H9 (cell line): ENCODE measurements at regions not wholly inside any gene's neighbourhood (a gene's known extent, or its start where the extent isn't known, plus 50 kb on each side); places are given as distances from the start of the nearest gene placed in this dataset.

Experiments
- DNase-seq: peaks from one replicate; pipeline ENCODE4 v3.0.0-alpha.2; 2017
- H2AFZ ChIP-seq: one replicate; pipeline ENCODE4 v1.6.1; 2013; ENCODE audit warnings: mild to moderate bottlenecking, low read length, control low read depth, moderate library complexity
- H2AK5ac ChIP-seq: 2 replicates; pipeline ENCODE4 v1.6.1; 2013; ENCODE audit warnings: low read length, control low read depth, mixed read lengths; ENCODE audit not compliant: insufficient read length
- H2BK120ac ChIP-seq: one replicate; pipeline ENCODE4 v1.6.1; 2013; ENCODE audit warnings: low read depth, mild to moderate bottlenecking, low read length, control low read depth, inconsistent platforms; ENCODE audit not compliant: poor library complexity, severe bottlenecking
- H2BK12ac ChIP-seq: 2 replicates; pipeline ENCODE4 v1.6.1; 2013; ENCODE audit warnings: low read length, control low read depth, mixed read lengths, low read depth; ENCODE audit not compliant: insufficient read length
- H2BK15ac ChIP-seq: 2 replicates; pipeline ENCODE4 v1.6.1; 2013; ENCODE audit warnings: low read depth, low read length, control low read depth
- H2BK20ac ChIP-seq: one replicate; pipeline ENCODE4 v1.6.1; 2013; ENCODE audit warnings: low read depth, mild to moderate bottlenecking, low read length, control low read depth, inconsistent platforms; ENCODE audit not compliant: poor library complexity, severe bottlenecking
- H2BK5ac ChIP-seq: 2 replicates; pipeline ENCODE4 v1.6.1; 2013; ENCODE audit warnings: low read length, control low read depth, mixed read lengths; ENCODE audit not compliant: insufficient read length
- H3K14ac ChIP-seq: 2 replicates; pipeline ENCODE4 v1.6.1; 2013; ENCODE audit warnings: low read length, control low read depth; ENCODE audit not compliant: insufficient read depth
- H3K18ac ChIP-seq: 2 replicates; pipeline ENCODE4 v1.6.1; 2013; ENCODE audit warnings: low read depth, mild to moderate bottlenecking, mixed read lengths, low read length, control low read depth; ENCODE audit not compliant: insufficient read length
- H3K23ac ChIP-seq: 2 replicates; pipeline ENCODE4 v1.6.1; 2013; ENCODE audit warnings: low read length, control low read depth, mixed read lengths, low read depth; ENCODE audit not compliant: insufficient read length
- H3K23me2 ChIP-seq: 2 replicates; pipeline ENCODE4 v1.6.1; 2013; ENCODE audit warnings: low read depth, mild to moderate bottlenecking, mixed read lengths, low read length, control low read depth; ENCODE audit not compliant: insufficient read length, poor library complexity, severe bottlenecking
- H3K27ac ChIP-seq: 2 replicates; pipeline ENCODE4 v1.5.1; 2013; ENCODE audit warnings: low read length, control low read depth, mixed read lengths, low read depth; ENCODE audit not compliant: insufficient read length
- H3K27me3 ChIP-seq: 2 replicates; pipeline ENCODE4 v1.6.1; 2013; ENCODE audit warnings: low read length, control low read depth, inconsistent platforms; ENCODE audit not compliant: insufficient read depth
- H3K4ac ChIP-seq: 2 replicates; pipeline ENCODE4 v1.6.1; 2013; ENCODE audit warnings: low read depth, mild to moderate bottlenecking, control low read depth, inconsistent platforms, low read length, moderate library complexity
- H3K4me1 ChIP-seq: 2 replicates; pipeline ENCODE4 v1.6.1; 2013; ENCODE audit warnings: low read length, control low read depth, inconsistent platforms; ENCODE audit not compliant: insufficient read depth
- H3K4me2 ChIP-seq: 2 replicates; pipeline ENCODE4 v1.6.1; 2013; ENCODE audit warnings: low read length, control low read depth, mixed read lengths; ENCODE audit not compliant: insufficient read length, insufficient read depth
- H3K56ac ChIP-seq: 2 replicates; pipeline ENCODE4 v1.6.1; 2013; ENCODE audit warnings: low read depth, mild to moderate bottlenecking, mixed read lengths, low read length, control low read depth; ENCODE audit not compliant: insufficient read length
- H3K79me1 ChIP-seq: 2 replicates; pipeline ENCODE4 v1.6.1; 2013; ENCODE audit warnings: low read depth, mild to moderate bottlenecking, moderate library complexity, low read length, control low read depth, inconsistent platforms; ENCODE audit not compliant: insufficient read depth, poor library complexity, severe bottlenecking
- H3K79me2 ChIP-seq: 2 replicates; pipeline ENCODE4 v1.6.1; 2013; ENCODE audit warnings: low read length, control low read depth, inconsistent platforms; ENCODE audit not compliant: insufficient read depth
- H3K9ac ChIP-seq: 2 replicates; pipeline ENCODE4 v1.6.1; 2013; ENCODE audit warnings: low read length, control low read depth, mixed read lengths; ENCODE audit not compliant: insufficient read length; ENCODE audit errors: extremely low read depth
- H3K9me3 ChIP-seq: one replicate; pipeline ENCODE4 v1.6.1; 2013; ENCODE audit warnings: low read depth, low read length, inconsistent platforms; ENCODE audit not compliant: control insufficient read depth
- H3T11ph ChIP-seq: one replicate; pipeline ENCODE4 v1.6.1; 2013; ENCODE audit warnings: mild to moderate bottlenecking, low read length, control low read depth, inconsistent platforms
- H4K20me1 ChIP-seq: one replicate; pipeline ENCODE4 v1.6.1; 2013; ENCODE audit not compliant: control insufficient read depth, insufficient read length, insufficient read depth
- H4K5ac ChIP-seq: 2 replicates; pipeline ENCODE4 v1.6.1; 2013; ENCODE audit warnings: low read depth, mild to moderate bottlenecking, mixed read lengths, low read length, control low read depth; ENCODE audit not compliant: insufficient read length
- H4K8ac ChIP-seq: replicated peaks from 2 replicates; pipeline ENCODE4 v1.6.1; 2013; ENCODE audit warnings: low read length, control low read depth, mixed read lengths, low read depth; ENCODE audit not compliant: insufficient read length
- H4K91ac ChIP-seq: 2 replicates; pipeline ENCODE4 v1.6.1; 2013; ENCODE audit warnings: low read depth, mild to moderate bottlenecking, moderate library complexity, mixed read lengths, low read length, control low read depth; ENCODE audit not compliant: insufficient read length
- H3K27ac Mint-ChIP-seq, 3 experiments: 2 replicates in 2 of 3; 3 replicates in 1 of 3; pipeline ENCODE4 v1.8.0; 2020 to 2021; ENCODE audit warnings: mixed read lengths in 3 of 3, mild to moderate bottlenecking in 1 of 3, moderate library complexity in 1 of 3
- H3K27me3 Mint-ChIP-seq: 2 replicates; pipeline ENCODE4 v1.8.0; 2021; ENCODE audit warnings: low read depth, mild to moderate bottlenecking, moderate library complexity, mixed read lengths
- H3K36me3 Mint-ChIP-seq, 3 experiments: 2 replicates in 2 of 3; 3 replicates in 1 of 3; pipeline ENCODE4 v1.8.0; 2020 to 2021; ENCODE audit warnings: low read depth in 3 of 3, mixed read lengths in 3 of 3; ENCODE audit not compliant: insufficient read depth in 1 of 3
- H3K4me1 Mint-ChIP-seq, 2 experiments: 2 replicates each; pipeline ENCODE4 v1.8.0; 2020; ENCODE audit warnings: mixed read lengths in 2 of 2
- H3K4me3 Mint-ChIP-seq, 2 experiments: 2 replicates in 1 of 2; 3 replicates in 1 of 2; pipeline ENCODE4 v1.8.0; 2020 to 2021; ENCODE audit warnings: mild to moderate bottlenecking in 2 of 2, mixed read lengths in 2 of 2, moderate library complexity in 1 of 2
- H3K9me3 Mint-ChIP-seq, 2 experiments: 2 replicates in 1 of 2; 3 replicates in 1 of 2; pipeline ENCODE4 v1.8.0; 2020; ENCODE audit warnings: mild to moderate bottlenecking in 2 of 2, mixed read lengths in 2 of 2, moderate library complexity in 1 of 2
- CTCF ChIP-seq: fragments of 200-600 bp; sonication (generic); conservative IDR thresholded peaks from 3 replicates; pipeline ENCODE4 v1.8.0; 2021; ENCODE audit warnings: antibody characterized with exemption, mild to moderate bottlenecking
- WGBS: extraction: QIAGEN DNeasy Blood & Tissue Kit; methylation state at CpG from one replicate; pipeline ENCODE4 v1.1.7; 2013; ENCODE audit warnings: missing lambda C conversion rate, low lambda C conversion rate, mixed read lengths; ENCODE audit not compliant: insufficient read length; ENCODE audit errors: extremely low coverage; 5-methylcytosine and 5-hydroxymethylcytosine counted together

DNA sequence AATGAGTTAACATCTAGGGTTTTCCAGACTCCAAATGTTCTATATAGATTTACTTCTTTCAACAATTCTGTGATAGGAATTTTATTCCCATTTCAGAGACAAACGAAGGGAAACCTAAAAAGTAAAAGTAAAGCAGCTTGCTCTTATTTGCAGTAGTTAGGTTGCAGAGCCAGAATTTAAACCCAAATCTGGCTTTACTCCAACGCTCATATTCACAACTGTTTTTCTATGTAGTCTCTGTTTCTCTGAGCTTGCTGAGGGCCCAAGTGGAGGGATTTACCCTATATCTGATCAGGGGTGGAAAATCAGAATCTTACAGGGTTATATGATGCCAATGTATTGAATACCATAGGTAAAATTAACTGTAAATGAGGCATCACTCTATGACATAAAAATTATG lies 599.1 kb upstream of the GRIA3 start:
- Histone ChIP-seq H2BK120ac (no peak overlapping the region), H2BK5ac (no peak overlapping the region), H3K23me2 (no peaks in the 10 kb centered on the region), H3K4ac (no peak overlapping the region), H3K79me2 (peaks cover 3% of the 10 kb centered on the region; the same call in 1 of the 2 replicates), H4K91ac (no peak overlapping the region), H3K79me1 (no peaks in the 10 kb centered on the region), H4K5ac (no peak overlapping the region), H3K9me3 (peaks cover 33% of the 10 kb centered on the region), H2BK15ac (no peak overlapping the region), H2BK20ac (no peak overlapping the region), H2BK12ac (no peak overlapping the region), H3K27ac (no peak overlapping the region), H4K8ac (no peak overlapping the region), H2AK5ac (no peak overlapping the region), H2AFZ (no peak overlapping the region), H3K4me2 (no peak overlapping the region), H4K20me1 (no peaks in the 10 kb centered on the region), H3K14ac (no peak overlapping the region), H3T11ph (no peak overlapping the region), H3K9ac (no peak overlapping the region), H3K56ac (no peak overlapping the region), H3K23ac (no peak overlapping the region), H3K4me1 (no peaks in the 10 kb centered on the region), H3K27me3 (no peaks in the 10 kb centered on the region), H3K18ac (no peak overlapping the region)
- no peak overlapping the region for H3K4me3 Mint-ChIP-seq
- no peaks in the 10 kb centered on the region for H3K27me3 Mint-ChIP-seq
- DNase-seq, result no peak
- H3K27ac Mint-ChIP-seq, result no peak overlapping the region
- no peaks in the 10 kb centered on the region; a peak in 1 of 7 replicates for H3K36me3 Mint-ChIP-seq
- no CpG with 5 or more reads among the region's 2 CpGs for WGBS
- TF ChIP-seq CTCF, result no peak
- H3K9me3 Mint-ChIP-seq, result peaks cover 3 to 49% of the 10 kb centered on the region in 2 experiments; a peak in 4 of 5 replicates
- no peaks in the 10 kb centered on the region for H3K4me1 Mint-ChIP-seq
